IMR-90 (cell line): ENCODE measurements at regions not wholly inside any gene's neighbourhood (a gene's known extent, or its start where the extent isn't known, plus 50 kb on each side); places are given as distances from the start of the nearest gene placed in this dataset.

Experiments
- CHD1 ChIP-seq: IDR thresholded peaks from 2 replicates; pipeline ENCODE4 v1.6.1; 2012; ENCODE audit warnings: low read depth, low read length, improper control_type of control experiment
- POLR2A ChIP-seq: IDR thresholded peaks from 2 replicates; pipeline ENCODE4 v1.6.1; 2012; ENCODE audit warnings: mild to moderate bottlenecking, low read depth, low read length
- TF ChIP-seq, protein P1 (sequence below): conservative IDR thresholded peaks from 2 replicates; pipeline ENCODE4 v1.5.1; 2012; ENCODE audit warnings: mild to moderate bottlenecking, low read depth, low read length, improper control_type of control experiment

DNA sequence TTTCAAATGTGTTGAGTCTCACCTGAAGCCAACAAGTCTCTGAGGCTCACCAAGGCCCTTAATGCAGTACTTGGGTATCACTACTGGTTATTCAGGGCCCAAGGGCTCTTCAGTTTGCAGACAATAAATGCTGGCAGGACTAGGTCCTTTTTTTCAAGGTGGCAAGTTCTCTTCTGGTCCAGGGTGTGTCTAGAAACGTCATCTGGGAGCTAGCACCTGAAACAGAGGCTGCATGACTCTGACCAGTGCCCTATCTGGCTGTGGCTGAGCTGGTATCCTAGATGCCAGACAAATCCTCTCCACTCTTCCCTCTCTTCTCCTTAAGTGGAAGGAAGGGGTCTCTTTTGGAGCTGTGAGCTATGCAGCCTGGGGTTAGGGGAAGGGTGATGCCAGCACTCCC lies 276.8 kb downstream of the PYDC2 start:
- TF ChIP-seq, protein P1, sequence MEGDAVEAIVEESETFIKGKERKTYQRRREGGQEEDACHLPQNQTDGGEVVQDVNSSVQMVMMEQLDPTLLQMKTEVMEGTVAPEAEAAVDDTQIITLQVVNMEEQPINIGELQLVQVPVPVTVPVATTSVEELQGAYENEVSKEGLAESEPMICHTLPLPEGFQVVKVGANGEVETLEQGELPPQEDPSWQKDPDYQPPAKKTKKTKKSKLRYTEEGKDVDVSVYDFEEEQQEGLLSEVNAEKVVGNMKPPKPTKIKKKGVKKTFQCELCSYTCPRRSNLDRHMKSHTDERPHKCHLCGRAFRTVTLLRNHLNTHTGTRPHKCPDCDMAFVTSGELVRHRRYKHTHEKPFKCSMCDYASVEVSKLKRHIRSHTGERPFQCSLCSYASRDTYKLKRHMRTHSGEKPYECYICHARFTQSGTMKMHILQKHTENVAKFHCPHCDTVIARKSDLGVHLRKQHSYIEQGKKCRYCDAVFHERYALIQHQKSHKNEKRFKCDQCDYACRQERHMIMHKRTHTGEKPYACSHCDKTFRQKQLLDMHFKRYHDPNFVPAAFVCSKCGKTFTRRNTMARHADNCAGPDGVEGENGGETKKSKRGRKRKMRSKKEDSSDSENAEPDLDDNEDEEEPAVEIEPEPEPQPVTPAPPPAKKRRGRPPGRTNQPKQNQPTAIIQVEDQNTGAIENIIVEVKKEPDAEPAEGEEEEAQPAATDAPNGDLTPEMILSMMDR, result no peak
- no peak for TF ChIP-seq CHD1
- TF ChIP-seq POLR2A, result no peak
